ENCODE measurements at regions not wholly inside any gene's neighbourhood (a gene's known extent, or its start where the extent isn't known, plus 50 kb on each side); places are given as distances from the start of the nearest gene placed in this dataset.
A peak's percentile ranks its signal among the peaks of the same experiment; 100 is the strongest.

- DNase-seq, result no peak
These were observed 96.2 kb upstream of the ATP6AP2 start for GRCh38 chrX:40484408-40485091.

DNA sequence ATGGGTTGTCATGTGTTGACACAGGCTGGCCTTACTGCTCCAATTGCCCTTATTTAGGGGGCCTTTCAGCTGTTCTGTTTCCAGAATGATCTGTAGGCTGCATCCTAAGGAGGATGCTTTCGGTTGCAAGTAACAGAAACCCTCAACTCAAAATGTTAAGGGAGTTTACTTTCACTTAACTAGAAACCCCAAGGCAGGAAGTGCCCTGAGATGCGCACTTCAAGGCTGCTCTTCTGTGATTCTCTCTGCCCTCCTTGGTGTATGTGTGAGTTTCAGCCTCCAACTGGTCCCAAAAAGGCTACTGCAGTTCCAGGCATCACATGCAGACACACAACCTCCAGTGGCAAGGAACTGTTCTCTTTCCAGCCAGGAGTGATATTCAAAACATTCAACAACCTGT is 97.3 kb upstream of the ATP6AP2 start:
- no peak for DNase-seq

- no peak for DNase-seq
These were observed 100.9 kb upstream of the ATP6AP2 start for GRCh38 chrX:40479777-40480318.

GRCh38 chrX:40478474-40479065 is 102.2 kb upstream of the ATP6AP2 start:
- no peak for DNase-seq

- no peak for DNase-seq
These were observed 103.8 kb upstream of the ATP6AP2 start for GRCh38 chrX:40476958-40477357.

- DNase-seq, result no peak
These were observed 106.1 kb upstream of the ATP6AP2 start for GRCh38 chrX:40474645-40475044.

DNA sequence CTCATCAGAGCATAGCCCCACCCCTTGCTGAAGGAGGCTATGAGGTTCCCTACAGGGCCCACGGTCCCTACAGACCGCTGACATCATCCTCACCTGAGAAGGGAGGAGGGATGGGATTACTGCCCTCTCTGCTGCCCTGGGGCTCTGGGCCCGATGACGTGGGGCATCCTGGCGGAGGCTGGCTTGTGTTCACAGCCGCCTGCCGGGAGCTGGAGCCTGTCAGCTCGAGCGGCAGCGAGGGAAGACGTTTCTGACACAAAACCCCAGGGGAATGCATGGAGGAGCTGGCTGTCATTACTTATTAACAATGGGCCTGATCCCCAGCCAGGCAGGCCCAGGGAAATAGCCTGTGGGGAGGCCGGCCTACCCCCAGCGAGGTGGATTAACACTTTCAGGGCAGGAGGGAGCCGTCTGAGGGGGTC is 106.6 kb upstream of the ATP6AP2 start:
- DNase-seq, result no peak

GRCh38 chrX:40473460-40474204 is 107.1 kb upstream of the ATP6AP2 start:
- DNase-seq, result no peak

DNA sequence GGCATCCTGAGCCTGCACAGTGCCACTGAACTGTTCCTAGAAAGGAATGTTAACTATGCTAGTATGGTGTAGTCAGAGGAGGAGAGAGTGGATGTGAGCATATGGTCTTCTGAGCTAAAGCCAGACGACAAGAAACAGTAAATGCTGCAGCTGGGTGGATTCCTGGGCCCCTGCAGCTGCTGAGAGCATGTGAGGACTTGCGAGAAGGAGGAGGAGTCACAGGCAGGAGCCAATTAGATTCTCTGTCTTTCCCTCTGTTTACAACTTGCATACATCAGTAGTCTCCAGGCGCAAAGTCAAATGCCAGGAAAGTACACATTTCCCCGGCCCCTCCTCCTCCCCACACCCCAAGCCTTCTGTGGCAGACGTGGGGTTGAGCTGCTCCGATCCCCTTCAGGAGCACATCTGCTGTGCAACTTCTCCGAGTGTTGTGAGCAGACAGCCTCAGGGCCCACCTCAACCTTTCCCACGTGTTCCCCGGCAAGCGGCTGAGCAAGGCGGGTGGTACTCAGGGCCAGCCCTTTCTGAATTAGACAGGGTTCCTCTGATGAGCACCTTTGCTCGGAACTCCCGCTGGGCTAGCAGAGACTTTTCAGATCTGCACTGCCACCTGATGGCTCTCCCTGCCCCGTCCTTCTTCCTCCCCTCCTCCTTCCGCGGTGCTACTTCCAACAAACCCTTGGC is 108.7 kb upstream of the ATP6AP2 start:
- DNase-seq, result peak; percentile 45

DNA sequence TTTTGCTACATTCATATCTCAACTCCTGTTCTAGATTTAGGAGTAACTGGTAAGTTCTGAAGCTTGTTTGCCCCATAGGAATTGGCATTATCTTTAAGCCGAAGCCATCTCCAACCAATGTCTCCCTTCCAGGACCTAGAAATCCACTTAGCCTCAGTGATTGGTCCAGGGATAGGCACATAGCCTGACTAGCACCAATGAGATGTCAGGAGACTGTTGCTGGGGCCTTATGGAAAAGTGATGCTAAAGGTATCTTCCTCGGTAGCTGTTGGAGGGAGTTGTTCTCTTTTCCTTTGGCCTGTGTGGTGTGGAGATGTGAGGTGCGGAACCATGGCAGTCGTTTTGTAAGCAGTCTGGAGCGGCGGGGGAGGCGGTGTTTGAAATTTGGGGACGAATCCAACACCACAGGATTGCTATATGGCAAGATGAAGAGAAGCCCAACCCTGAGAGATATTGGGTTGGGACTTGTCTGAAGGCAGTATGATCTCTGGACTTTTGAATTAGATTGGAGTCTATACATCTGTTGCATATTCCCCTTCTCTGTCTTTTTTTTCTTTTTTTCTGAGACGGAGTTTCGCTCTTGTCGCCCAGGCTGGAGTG is 109.8 kb upstream of the ATP6AP2 start:
- DNase-seq, result no peak

DNA sequence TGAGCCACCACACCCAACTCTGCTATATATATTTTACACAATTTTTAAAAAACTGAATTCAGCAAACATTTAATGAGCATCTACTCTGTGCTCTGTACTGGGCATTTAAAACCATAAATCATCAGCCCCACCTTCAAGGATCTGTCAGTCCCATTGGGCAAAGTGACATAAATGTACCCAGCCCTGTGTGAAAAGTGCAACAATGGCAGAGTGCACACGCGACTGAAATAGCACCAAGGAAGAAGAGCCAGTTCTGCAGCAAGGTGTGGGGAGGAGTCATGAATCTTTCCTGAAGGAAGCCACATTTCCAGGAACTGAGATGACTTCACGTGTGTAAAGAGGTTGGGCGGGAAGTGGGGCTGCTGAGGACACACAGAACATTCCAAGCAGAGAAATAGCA is 111.5 kb upstream of the ATP6AP2 start:
- no peak for DNase-seq

GRCh38 chrX:40468033-40468846 is 112.5 kb upstream of the ATP6AP2 start:
- peak; percentile 49 for DNase-seq

GRCh38 chrX:40467454-40467853 is 113.3 kb upstream of the ATP6AP2 start:
- DNase-seq, result no peak

GRCh38 chrX:40465735-40466551 is 114.8 kb upstream of the ATP6AP2 start:
- no peak for DNase-seq

DNA sequence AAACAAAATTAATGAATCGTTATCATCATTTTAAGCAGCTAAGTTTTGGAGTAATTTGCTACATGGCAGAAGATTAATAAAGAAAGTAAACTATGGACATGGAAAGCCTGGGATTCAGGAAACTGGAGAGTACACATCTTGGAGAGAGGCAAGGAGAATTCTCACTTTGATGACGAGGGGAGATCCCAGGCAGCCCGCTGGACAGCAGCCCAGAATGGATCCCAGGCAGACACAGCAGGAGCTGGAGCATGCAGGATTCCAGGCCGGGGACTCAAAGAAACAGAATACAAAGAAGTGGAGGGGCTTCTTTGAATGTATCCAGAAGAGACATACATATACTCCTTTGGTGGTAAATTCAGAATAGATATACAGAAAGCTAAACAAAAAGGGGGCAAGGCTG is 118.0 kb upstream of the ATP6AP2 start:
- no peak for DNase-seq

- no peak for DNase-seq
These were observed 119.8 kb upstream of the ATP6AP2 start for GRCh38 chrX:40460926-40461325.

GRCh38 chrX:40459571-40460158 is 121.1 kb upstream of the ATP6AP2 start:
- DNase-seq, result no peak

DNA sequence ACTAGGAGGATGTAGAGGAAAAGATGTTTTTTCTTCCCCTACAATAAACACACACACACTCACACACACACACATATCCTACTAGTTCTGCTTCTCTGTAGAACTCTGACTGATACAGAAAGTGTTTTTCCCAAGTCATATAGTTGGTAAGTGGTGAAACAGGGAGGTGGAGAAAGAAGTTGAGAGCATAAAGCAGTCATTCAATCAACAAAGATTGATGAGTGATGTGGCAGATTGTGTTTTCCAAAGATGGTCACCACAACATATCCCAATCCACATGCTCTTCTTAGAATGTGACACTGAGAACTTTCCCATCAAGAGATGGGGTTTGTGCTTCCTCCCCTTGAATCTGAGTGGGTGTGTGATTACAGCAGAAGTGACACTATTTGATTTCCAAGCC is 123.4 kb upstream of the ATP6AP2 start:
- no peak for DNase-seq

DNA sequence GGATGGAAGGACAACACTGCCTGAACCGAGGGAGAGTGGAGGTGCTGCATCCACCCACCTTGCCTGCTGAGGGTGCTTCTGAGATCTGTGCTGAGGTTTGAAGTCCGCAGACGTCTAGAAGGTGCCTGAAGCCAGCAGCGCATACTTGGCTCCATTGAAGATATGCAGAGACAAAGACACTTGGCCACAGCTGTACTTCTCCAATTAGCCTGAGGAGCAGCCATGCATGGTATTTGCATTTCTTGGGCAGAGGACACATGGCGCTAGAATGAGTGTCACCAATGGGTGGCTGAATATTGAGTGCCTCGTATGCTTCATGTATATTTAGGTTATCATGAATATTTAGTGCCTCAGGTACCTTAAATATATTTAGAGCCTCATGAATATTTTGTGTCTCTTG is 128.7 kb upstream of the ATP6AP2 start:
- no peak for DNase-seq

- DNase-seq, result no peak
These were observed 130.6 kb upstream of the ATP6AP2 start for GRCh38 chrX:40449956-40450706.
